PC-3 (cell line): ENCODE measurements at regions not wholly inside any gene's neighbourhood (a gene's known extent, or its start where the extent isn't known, plus 50 kb on each side); places are given as distances from the start of the nearest gene placed in this dataset.

Experiments
- ATAC-seq: fragments of 200-7000 bp; cut with Tn5 transposase; 2 replicates; pipeline ENCODE4 v1.9.1; 2020; ENCODE audit warnings: mild to moderate bottlenecking, moderate library complexity
- BruUV-seq: library from RNA; stranded (reverse); fragments of 400-500 nt; replicated peaks from 2 replicates; lab custom pipeline; 2021; lab: Mats Ljungman, UMichigan
- CTCF ChIA-PET: fragments of 300-600 bp; sonication (Branson Sonifier 250); formaldehyde crosslinking; loops from one replicate; lab custom pipeline; 2022; ENCODE audit warnings: antibody characterized with exemption; lab: Charles Lee
- POLR2A ChIA-PET: fragments of 300-600 bp; sonication (Branson Sonifier 250); formaldehyde crosslinking; loops from one replicate; lab custom pipeline; 2022; ENCODE audit warnings: antibody characterized with exemption; ENCODE audit not compliant: unreplicated experiment; lab: Charles Lee
- DNase-seq: peaks from one replicate; pipeline ENCODE4 v3.0.0-alpha.2; 2015
- H2AFZ ChIP-seq: fragments of 300-600 bp; sonication (generic); 2 replicates; pipeline ENCODE4 v1.6.0; 2016; ENCODE audit warnings: antibody characterized with exemption, low read length
- H3F3A ChIP-seq: fragments of 300-600 bp; sonication (generic); one replicate; pipeline ENCODE4 v1.6.0; 2017; ENCODE audit warnings: antibody characterized with exemption, low read length, control low read depth, mild to moderate bottlenecking; ENCODE audit not compliant: unreplicated experiment
- H3K27ac ChIP-seq: fragments of 300-600 bp; sonication (generic); 2 replicates; pipeline ENCODE4 v1.5.1; 2016; ENCODE audit warnings: mild to moderate bottlenecking, low read length
- H3K27me3 ChIP-seq: fragments of 300-600 bp; sonication (generic); 2 replicates; pipeline ENCODE4 v1.6.1; 2016; ENCODE audit warnings: low read length, mixed read lengths
- H3K36me3 ChIP-seq: fragments of 300-600 bp; sonication (generic); 2 replicates; pipeline ENCODE4 v1.6.1; 2016; ENCODE audit warnings: low read depth, mixed run types, low read length, mixed read lengths
- H3K4me1 ChIP-seq: fragments of 300-600 bp; sonication (generic); 2 replicates; pipeline ENCODE4 v1.5.1; 2016; ENCODE audit warnings: low read length; ENCODE audit not compliant: insufficient read depth
- H3K4me2 ChIP-seq: fragments of 300-600 bp; sonication (generic); 2 replicates; pipeline ENCODE4 v1.6.0; 2016; ENCODE audit warnings: low read length
- H3K4me3 ChIP-seq: fragments of 300-600 bp; sonication (generic); 2 replicates; pipeline ENCODE4 v1.5.1; 2016; ENCODE audit warnings: mild to moderate bottlenecking, low read length, mixed read lengths
- H3K79me2 ChIP-seq: fragments of 300-600 bp; sonication (generic); 2 replicates; pipeline ENCODE4 v1.6.1; 2017; ENCODE audit warnings: low read length, mixed read lengths
- H3K9ac ChIP-seq: fragments of 300-600 bp; sonication (generic); 2 replicates; pipeline ENCODE4 v1.6.0; 2016; ENCODE audit warnings: mild to moderate bottlenecking, low read length
- H3K9me2 ChIP-seq: fragments of 300-600 bp; sonication (generic); replicated peaks from 2 replicates; pipeline ENCODE4 v1.6.1; 2016; ENCODE audit warnings: mixed run types, low read length, mixed read lengths
- H3K9me3 ChIP-seq: fragments of 300-600 bp; sonication (generic); 2 replicates; pipeline ENCODE4 v1.6.1; 2016; ENCODE audit warnings: low read length, mixed read lengths
- H4K20me1 ChIP-seq: fragments of 300-600 bp; sonication (generic); 2 replicates; pipeline ENCODE4 v1.6.1; 2016; ENCODE audit warnings: low read length, mixed read lengths
- EZH2 ChIP-seq: fragments of 300-600 bp; sonication (generic); IDR thresholded peaks from one replicate; pipeline ENCODE4 v1.6.1; 2017; ENCODE audit warnings: antibody characterized with exemption, mild to moderate bottlenecking, low read length; ENCODE audit not compliant: unreplicated experiment
- EZH2phosphoT487 ChIP-seq: fragments of 300-600 bp; sonication (generic); IDR thresholded peaks from 2 replicates; pipeline ENCODE4 v1.6.1; 2018; ENCODE audit warnings: mild to moderate bottlenecking, antibody characterized with exemption, low read length, borderline replicate concordance
- intact Hi-C: fragments of 100-400 bp; cut with micrococcal nuclease; formaldehyde crosslinking; loops from 2 replicates; pipeline ENCODE4 v1.9.0; 2023
- TF ChIP-seq, protein P1 (sequence below): fragments of 300-600 bp; sonication (generic); conservative IDR thresholded peaks from 2 replicates; pipeline ENCODE4 v1.5.1; 2017; ENCODE audit warnings: antibody characterized with exemption, low read depth, mild to moderate bottlenecking, low read length

DNA sequence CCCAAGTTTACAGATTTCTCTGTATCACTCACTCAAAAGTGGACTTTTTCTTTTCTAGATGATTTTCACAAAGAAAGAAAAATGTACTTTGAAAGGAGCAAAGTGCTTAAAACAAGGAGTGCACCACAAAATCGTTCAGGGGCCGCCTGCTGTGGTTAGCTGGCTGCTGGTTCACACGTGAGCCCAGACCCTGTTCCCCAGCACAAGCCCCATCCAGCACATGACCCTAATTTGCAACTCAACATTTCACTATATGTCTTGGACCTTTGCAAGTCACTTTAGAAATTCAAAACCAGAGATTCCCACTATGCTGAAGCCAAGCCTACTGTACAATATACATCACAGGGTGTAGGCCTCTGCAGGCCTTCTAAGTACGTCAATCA is 95.5 kb upstream of the NHSL1 start:
- intact Hi-C loops = loop anchor here (5.0 kb wide), 2 partner anchors 167 to 477 kb away; no protein-coding TSS in a partner anchor
- TF ChIP-seq EZH2phosphoT487 (no peak), EZH2 (no peak)
- TF ChIP-seq, protein P1, sequence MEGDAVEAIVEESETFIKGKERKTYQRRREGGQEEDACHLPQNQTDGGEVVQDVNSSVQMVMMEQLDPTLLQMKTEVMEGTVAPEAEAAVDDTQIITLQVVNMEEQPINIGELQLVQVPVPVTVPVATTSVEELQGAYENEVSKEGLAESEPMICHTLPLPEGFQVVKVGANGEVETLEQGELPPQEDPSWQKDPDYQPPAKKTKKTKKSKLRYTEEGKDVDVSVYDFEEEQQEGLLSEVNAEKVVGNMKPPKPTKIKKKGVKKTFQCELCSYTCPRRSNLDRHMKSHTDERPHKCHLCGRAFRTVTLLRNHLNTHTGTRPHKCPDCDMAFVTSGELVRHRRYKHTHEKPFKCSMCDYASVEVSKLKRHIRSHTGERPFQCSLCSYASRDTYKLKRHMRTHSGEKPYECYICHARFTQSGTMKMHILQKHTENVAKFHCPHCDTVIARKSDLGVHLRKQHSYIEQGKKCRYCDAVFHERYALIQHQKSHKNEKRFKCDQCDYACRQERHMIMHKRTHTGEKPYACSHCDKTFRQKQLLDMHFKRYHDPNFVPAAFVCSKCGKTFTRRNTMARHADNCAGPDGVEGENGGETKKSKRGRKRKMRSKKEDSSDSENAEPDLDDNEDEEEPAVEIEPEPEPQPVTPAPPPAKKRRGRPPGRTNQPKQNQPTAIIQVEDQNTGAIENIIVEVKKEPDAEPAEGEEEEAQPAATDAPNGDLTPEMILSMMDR = no peak
- no peaks in the 10 kb centered on the region for H4K20me1 ChIP-seq
- H3K9me2 ChIP-seq = no peaks in the 10 kb centered on the region
- peak overlapping the region; percentile 96 for H3K27ac ChIP-seq
- no peaks in the 10 kb centered on the region for H3K27me3 ChIP-seq
- no peak overlapping the region for H2AFZ ChIP-seq
- H3K79me2 ChIP-seq = peaks cover 6% of the 10 kb centered on the region; the same call in 1 of the 2 replicates
- no peaks in the 10 kb centered on the region for H3K9me3 ChIP-seq
- H3K4me2 ChIP-seq = no peak overlapping the region
- peak overlapping the region; percentile 81 for H3K9ac ChIP-seq
- peaks cover 23% of the 10 kb centered on the region for H3K4me1 ChIP-seq
- ATAC-seq (no peak), DNase-seq (no peak)
- H3K36me3 ChIP-seq = no peaks in the 10 kb centered on the region
- no TSS peak for BruUV-seq
- ChIA-PET POLR2A (no interaction called here), CTCF (interaction anchor here (1.0 kb wide), 1 partner anchor 9 kb away, joined by 3 read pairs; no protein-coding TSS in a partner anchor)
- no peaks in the 10 kb centered on the region for H3F3A ChIP-seq
- H3K4me3 ChIP-seq = no peak overlapping the region

DNA sequence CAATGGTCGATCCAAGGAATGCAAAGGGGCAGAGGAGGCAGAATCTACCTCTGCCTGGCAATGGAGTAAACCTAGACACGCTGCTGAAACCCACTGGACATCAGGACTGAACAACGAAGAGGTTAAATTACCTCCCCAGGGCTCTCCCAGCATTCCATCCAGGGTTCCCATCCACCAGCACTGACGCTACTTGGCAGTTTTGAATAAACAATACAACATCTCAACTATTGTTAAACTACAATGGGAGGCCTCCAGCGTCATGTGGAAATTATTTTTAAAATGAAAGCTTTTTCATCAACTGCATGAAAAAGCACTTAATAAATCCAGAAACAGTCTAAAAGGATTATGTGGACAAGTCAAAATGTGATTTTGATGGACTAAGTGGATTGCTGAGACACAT is 96.8 kb upstream of the NHSL1 start:
- Histone ChIP-seq H3K79me2 (peaks cover 6% of the 10 kb centered on the region; the same call in 1 of the 2 replicates), H3K9me3 (no peaks in the 10 kb centered on the region), H3K36me3 (no peaks in the 10 kb centered on the region), H4K20me1 (no peaks in the 10 kb centered on the region), H3F3A (no peaks in the 10 kb centered on the region), H3K4me2 (no peak overlapping the region), H2AFZ (no peak overlapping the region), H3K9ac (no peak overlapping the region), H3K27me3 (no peaks in the 10 kb centered on the region), H3K4me3 (no peak overlapping the region), H3K4me1 (peaks cover 31% of the 10 kb centered on the region), H3K27ac (no peak overlapping the region), H3K9me2 (no peaks in the 10 kb centered on the region)
- DNase-seq (no peak), ATAC-seq (no peak)
- no TSS peak for BruUV-seq
- intact Hi-C loops = no loop called here
- ChIA-PET POLR2A (interaction anchor here (0.6 kb wide), 1 partner anchor 29 kb away, joined by 3 read pairs; no protein-coding TSS in a partner anchor), CTCF (no interaction called here)
- TF ChIP-seq EZH2phosphoT487 (no peak), EZH2 (no peak)
- TF ChIP-seq, protein P1 = no peak

DNA sequence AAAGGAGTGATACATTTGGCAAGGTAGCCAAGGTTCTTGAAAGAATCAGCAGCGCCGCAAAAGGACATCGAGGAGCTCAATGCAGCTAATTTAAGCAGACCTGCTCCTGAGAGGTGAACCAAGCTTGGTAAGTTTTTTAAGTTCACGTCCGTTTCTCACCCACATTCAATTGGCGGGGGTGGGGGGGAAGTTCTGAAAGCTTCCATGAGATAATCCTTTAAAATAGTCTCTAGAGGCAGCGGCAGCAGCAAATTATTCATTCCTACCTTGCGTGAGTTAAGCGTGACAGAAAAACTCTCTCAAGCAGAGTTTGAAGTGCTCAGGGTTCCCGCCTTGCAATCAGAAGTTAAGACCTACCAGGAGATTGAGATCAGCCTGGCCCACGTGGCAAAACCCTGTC is 97.3 kb upstream of the NHSL1 start:
- no peaks in the 10 kb centered on the region for H3K9me2 ChIP-seq
- H3K4me2 ChIP-seq = no peak overlapping the region
- no peak for ATAC-seq
- no peak for DNase-seq
- H3K9ac ChIP-seq = no peak overlapping the region
- intact Hi-C loops = no loop called here
- H3F3A ChIP-seq = no peaks in the 10 kb centered on the region
- H3K36me3 ChIP-seq = no peaks in the 10 kb centered on the region
- H4K20me1 ChIP-seq = no peaks in the 10 kb centered on the region
- H3K27ac ChIP-seq = no peak overlapping the region
- peaks cover 5% of the 10 kb centered on the region; the same call in 1 of the 2 replicates for H3K79me2 ChIP-seq
- H3K9me3 ChIP-seq = no peaks in the 10 kb centered on the region
- H3K27me3 ChIP-seq = no peaks in the 10 kb centered on the region
- H3K4me1 ChIP-seq = peaks cover 33% of the 10 kb centered on the region
- ChIA-PET CTCF (no interaction called here), POLR2A (interaction anchor here (0.6 kb wide), 1 partner anchor 29 kb away, joined by 3 read pairs; no protein-coding TSS in a partner anchor)
- BruUV-seq = no TSS peak
- TF ChIP-seq EZH2 (no peak), EZH2phosphoT487 (no peak)
- TF ChIP-seq, protein P1 = no peak
- H2AFZ ChIP-seq = no peak overlapping the region
- no peak overlapping the region for H3K4me3 ChIP-seq
